Lower leg skin (tissue), 3 donors: ENCODE measurements at regions not wholly inside any gene's neighbourhood (a gene's known extent, or its start where the extent isn't known, plus 50 kb on each side); places are given as distances from the start of the nearest gene placed in this dataset.
"Not testable (repeated sequence)": the region's sequence is repeated elsewhere in the genome, so short reads cannot be mapped to it uniquely, and the experiment has no call there.

Experiments
- POLR2A ChIP-seq, 2 donors: fragments of 450-650 bp; IDR thresholded peaks; one replicate each; pipeline ENCODE4 v1.6.1; 2016 to 2017; ENCODE audit warnings: antibody characterized with exemption in 2 of 2, mild to moderate bottlenecking in 1 of 2, moderate library complexity in 1 of 2
- TF ChIP-seq, protein P1 (sequence below), 3 donors: fragments of 450-650 bp; IDR thresholded peaks; one replicate each; pipeline ENCODE4 v1.5.1; 2016; ENCODE audit warnings: antibody characterized with exemption in 3 of 3, mild to moderate bottlenecking in 3 of 3, moderate library complexity in 2 of 3

DNA sequence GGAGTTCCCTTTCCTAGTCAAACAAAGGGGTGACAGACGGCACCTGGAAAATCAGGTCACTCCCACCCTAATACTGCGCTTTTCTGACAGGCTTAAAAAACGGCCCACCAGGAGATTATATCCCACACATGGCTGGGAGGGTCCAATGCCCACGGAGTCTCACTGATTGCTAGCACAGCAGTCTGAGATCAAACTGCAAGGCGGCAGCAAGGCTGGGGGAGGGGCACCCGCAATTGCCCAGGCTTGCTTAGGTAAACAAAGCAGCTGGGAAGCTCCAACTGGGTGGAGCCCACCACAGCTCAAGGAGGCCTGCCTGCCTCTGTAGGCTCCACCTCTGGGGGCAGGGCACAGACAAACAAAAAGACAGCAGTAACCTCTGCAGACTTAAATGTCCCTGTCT lies 1032.9 kb downstream of the TDRD15 start:
- TF ChIP-seq, protein P1, sequence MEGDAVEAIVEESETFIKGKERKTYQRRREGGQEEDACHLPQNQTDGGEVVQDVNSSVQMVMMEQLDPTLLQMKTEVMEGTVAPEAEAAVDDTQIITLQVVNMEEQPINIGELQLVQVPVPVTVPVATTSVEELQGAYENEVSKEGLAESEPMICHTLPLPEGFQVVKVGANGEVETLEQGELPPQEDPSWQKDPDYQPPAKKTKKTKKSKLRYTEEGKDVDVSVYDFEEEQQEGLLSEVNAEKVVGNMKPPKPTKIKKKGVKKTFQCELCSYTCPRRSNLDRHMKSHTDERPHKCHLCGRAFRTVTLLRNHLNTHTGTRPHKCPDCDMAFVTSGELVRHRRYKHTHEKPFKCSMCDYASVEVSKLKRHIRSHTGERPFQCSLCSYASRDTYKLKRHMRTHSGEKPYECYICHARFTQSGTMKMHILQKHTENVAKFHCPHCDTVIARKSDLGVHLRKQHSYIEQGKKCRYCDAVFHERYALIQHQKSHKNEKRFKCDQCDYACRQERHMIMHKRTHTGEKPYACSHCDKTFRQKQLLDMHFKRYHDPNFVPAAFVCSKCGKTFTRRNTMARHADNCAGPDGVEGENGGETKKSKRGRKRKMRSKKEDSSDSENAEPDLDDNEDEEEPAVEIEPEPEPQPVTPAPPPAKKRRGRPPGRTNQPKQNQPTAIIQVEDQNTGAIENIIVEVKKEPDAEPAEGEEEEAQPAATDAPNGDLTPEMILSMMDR (IDR thresholded peaks at IDR 0.05) = not testable (repeated sequence)
- not testable (repeated sequence) for TF ChIP-seq POLR2A (IDR thresholded peaks at IDR 0.05)
